Right ventricle myocardium superior (tissue), 1 donor: ENCODE measurements at regions not wholly inside any gene's neighbourhood (a gene's known extent, or its start where the extent isn't known, plus 50 kb on each side); places are given as distances from the start of the nearest gene placed in this dataset.
A peak's percentile ranks its signal among the peaks of the same experiment; 100 is the strongest.

Experiments used
- ATAC-seq: fragments of 200-7000 bp; cut with Tn5 transposase; one replicate; pipeline ENCODE4 v1.9.1; 2020; ENCODE audit warnings: mild to moderate bottlenecking; ENCODE audit not compliant: poor library complexity
- DNase-seq: peaks from one replicate; pipeline ENCODE4 v3.0.0-alpha.2; 2020
- intact Hi-C: fragments of 100-400 bp; cut with DNase I; formaldehyde crosslinking; loops from one replicate; pipeline ENCODE4 v1.11.2; 2022
- donor health status: DM: no; HTN: yes; CAD: no; lungs with severe emphysema.

DNA sequence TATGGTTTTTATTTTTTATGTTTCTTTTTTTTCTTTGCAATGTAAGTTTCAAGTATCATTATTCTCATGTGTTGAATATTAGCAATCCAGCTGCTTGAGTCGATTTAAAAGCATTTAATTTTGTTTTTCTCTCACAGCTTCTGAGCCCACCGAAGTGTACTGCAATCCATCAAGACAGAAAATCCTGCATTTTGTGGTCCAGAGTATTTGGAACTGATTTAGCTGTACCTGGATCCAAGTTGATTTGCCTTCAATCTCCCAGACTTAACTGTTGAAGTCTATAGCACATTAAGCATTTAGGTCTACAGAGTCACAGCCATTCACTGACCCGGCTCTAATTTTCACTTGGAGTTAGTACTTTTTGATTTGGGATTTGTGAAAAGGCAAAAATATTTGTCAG lies 622.9 kb upstream of the ADAMTS5 start:
- ATAC-seq (no peak), DNase-seq (no peak)
- intact Hi-C loops, result no loop called here

DNA sequence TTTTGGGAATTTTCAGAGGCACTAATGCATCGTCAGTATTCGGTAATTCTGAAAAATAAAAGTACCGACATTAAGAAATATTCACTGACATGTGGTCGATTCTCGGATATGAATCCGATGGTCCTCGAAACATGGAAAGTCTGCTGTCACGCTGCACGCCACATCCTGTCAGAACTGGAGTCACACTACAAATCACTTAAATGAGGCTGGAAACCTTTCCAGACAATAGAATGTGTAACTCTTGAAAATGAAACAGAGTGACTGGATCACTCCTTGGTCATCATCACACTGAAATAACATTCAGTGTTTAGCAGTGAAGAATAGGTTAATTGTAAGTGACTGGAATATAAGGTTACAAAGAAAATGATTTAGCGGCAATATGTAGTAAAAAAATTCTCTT lies 620.1 kb upstream of the ADAMTS5 start:
- no peak for ATAC-seq
- DNase-seq, result no peak
- intact Hi-C loops, result no loop called here

DNA sequence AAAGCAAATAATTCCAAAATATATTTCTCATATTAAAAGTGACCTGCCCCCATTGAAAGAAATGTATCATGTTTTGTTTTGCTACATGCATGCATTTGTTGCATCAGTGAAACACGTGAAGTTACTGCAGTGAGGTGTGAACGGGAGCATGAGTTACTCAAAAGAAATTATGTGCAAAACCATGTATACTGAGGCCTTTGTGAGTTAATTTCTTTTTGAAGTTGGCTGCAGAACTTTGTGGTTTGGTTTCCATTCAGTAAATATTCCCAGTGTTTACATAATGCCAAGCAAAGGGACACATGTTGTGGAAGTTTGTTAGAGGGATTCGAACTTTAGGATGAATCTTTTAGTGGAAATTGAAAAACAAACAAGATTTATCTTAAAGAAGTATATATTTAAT lies 619.4 kb upstream of the ADAMTS5 start:
- no peak for ATAC-seq
- no peak for DNase-seq
- intact Hi-C loops, result no loop called here

DNA sequence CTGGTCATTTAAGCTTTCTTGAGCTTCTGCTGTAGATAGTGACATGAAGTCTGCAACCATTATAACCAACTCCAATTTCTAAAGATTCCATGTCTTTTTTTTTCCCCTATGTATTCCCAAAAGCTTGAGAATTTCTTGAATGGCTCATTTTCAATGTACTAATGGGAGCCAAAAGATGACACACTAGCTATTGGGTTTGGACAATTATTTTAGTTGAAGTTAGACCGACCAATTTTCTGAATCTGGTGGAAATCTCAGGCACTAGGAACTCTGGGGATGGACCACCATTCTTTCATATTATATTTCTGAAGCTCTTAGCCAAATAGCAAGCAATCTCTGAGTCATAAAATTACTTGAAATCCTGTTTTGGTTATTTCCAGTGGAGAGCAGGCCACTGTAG lies 617.4 kb upstream of the ADAMTS5 start:
- intact Hi-C loops, result no loop called here
- ATAC-seq, result no peak
- DNase-seq, result no peak

DNA sequence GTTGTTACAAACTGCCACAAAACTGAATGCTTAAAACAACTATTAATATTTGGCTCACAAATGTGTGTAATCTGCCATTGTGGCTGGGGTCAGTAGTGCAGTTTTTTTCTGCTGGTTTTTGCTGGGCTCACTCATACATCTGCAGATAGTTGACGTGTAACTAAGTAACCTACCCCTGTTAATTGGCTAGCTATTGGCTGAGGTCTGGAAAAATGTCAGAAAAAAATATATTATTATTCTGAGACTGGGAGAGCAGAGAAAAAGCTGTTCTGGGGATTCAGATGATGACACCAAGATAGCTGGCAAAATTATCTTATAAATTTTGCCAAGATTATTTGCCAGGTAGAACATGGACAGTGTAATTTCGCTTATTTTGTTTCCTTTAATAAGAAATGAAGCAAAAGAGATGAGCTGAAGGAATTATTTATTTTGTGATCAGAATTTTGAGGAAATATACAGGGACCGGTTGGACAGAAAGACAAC lies 616.1 kb upstream of the ADAMTS5 start:
- intact Hi-C loops, result no loop called here
- DNase-seq (no peak), ATAC-seq (no peak)

DNA sequence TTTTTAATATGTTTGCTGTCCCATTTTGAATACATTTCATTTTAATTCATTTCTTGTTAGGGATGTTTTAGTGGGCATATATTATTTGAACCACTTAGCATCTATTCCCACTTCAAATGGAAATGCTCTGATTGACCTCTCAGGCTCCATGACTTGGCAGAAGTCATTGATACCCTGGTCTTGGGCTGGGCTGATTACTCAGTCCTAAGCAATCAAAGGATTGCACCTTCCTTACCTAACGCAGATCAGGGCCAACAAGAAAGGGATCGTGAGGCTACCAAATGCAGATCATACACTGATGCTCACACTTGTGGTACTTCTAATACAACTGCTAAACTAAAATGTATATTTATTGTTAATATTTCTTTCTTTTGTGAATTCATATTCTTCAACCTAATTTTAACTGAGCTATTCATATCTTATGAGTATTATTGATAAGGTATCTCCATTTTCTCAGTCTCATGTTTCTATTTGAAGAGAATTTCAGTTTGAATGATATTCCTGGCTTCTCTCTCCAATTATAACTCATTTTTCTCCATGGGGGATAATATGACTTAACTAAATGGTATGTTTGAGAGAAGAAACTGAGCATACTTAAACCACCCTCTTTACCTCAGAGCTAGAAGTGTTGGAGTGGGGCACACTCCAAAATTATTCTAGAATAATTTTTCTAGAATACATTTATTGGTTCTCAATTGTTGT lies 615.5 kb upstream of the ADAMTS5 start:
- DNase-seq (no peak), ATAC-seq (no peak)
- intact Hi-C loops, result no loop called here

DNA sequence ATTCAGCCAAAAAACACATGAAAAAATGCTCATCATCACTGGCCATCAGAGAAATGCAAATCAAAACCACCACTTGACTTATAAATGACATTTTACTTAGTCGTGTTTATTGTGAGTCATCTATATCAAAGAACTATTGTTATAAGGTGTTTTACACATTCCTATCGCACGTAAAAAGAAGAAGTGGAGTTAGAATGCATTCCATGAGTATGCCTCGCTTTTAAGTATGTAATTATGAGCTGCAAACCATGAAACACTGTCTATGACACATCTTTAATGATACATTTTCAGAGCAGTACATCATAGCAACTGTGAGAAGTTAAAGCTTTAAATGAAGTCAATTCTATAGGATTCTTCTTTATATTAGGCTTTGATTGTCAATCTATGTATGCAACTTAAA lies 614.3 kb upstream of the ADAMTS5 start:
- DNase-seq (no peak), ATAC-seq (no peak)
- intact Hi-C loops, result no loop called here

DNA sequence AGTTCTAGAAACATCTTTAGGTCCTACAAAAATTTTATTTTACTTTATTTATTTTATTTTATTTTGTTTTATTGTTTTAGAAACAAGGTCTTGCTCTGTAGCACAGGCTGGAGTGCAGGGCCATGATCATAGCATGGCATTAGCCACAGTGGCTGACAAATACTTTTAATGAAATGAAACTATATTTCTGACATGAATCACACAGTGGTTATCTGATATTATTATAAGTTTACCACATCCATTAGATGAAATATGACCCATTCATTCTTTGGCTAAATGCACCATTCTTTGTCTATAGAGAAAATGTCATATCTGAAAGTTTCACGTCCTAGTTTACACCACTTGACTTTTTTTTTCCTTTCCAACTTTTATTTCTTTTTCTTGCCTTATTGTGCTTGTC lies 613.4 kb upstream of the ADAMTS5 start:
- no peak for ATAC-seq
- intact Hi-C loops, result no loop called here
- DNase-seq, result no peak

DNA sequence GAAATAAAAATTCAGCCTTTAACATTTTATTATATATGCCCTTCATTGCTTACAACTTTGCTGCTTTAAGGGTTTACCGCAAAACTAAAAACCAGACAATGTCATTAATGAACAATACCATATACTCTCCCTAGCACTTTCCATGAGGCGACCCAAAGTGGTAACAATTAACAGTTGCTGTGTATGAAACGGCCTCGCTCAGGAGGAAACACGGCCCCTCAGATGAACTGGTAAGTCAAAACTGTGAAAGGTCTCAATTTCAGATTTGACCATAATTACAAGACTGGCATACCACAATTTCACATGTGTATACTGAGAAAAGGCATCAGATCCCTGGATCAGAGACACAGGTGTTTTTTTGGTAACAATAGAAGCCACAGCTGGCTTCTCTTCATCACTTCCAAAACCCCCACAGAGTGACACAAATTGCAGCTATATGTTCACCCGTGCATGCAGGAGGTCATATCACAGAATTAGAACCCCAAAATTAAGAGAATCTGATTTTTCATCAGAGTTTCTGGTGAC lies 611.9 kb upstream of the ADAMTS5 start:
- DNase-seq, result no peak
- ATAC-seq, result no peak
- intact Hi-C loops, result no loop called here

DNA sequence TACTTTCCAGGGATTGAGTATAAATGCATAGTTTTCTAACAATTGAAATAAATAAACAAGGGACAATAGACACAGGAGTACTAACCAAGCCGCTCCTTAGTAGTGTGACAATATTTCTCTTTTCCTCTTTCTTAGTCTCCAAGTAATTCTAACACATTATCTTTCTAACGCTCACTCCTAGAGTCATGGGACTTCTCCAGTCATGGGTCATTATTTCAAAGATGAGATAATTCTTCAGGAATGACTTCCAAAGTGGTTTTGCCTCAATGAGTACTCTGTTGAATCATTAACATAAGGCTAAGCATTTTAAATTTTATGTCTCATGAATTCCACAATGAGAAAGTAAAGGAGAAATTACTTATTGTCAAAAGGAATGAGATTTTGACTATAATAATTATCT lies 605.8 kb upstream of the ADAMTS5 start:
- no peak for ATAC-seq
- no peak for DNase-seq
- intact Hi-C loops, result no loop called here

DNA sequence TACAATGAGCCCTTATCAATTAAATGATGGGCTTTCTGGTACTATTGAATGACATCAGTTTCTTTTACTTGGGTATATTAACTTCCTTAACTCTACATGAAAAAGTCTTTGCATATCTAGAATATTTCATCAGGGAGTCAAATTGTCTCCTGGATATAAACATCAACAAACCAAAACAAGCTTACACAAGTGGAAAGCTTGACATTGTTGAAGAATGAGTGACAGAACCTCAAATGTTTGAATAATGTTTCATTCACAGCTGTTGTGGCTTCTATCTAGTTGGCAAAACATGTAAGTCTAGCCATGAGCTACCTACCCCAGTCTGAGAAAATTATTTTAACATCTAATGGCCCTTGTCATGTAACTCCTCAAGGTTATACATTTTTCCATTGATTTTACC lies 604.8 kb upstream of the ADAMTS5 start:
- DNase-seq (no peak), ATAC-seq (no peak)
- intact Hi-C loops, result no loop called here

DNA sequence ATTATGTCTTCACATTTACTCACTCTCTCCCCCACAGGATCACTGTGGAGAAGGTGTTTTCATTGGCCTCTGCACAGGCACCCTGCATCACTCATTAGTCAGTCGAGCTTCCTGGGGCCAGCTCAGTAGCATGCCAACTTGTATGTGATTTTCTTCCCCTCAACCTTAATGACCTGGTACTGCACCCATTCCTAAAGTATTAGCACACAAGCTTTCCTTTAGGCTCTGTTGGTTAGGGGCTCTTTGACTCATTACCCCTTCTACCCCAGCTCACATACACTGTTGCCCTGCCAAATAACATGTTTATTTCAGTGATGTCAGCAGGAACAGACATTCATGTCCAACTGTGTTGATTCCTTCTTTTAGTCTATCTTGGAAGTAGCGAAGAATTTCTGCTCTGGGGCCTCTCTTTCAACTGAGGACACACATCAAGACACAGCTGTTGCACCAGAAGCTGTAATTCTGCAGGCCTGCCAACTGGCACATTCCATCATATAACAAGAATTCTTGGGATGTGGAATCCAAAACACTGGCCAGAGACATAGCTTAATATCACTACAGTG lies 603.5 kb upstream of the ADAMTS5 start:
- ATAC-seq, result peak; percentile 96
- DNase-seq, result peak; percentile 79
- intact Hi-C loops, result no loop called here

DNA sequence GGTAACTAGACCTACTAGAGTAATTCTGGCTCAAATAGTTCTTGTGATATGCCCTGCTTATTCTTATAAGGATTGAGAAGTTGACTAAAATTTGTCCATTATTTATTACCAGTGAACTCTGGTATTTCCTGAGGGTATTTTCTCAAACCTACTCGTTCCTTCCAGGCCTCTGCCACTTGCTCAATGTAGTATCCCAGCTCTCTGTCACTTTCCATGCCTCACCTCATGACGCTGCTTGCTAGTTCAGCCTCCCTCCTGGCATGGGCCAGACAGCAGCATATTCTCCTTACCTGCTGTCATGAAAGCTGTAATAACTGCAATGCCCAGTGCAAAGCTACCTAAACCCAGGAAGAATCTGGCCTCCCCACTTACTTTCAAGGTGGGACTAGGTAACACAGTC lies 602.9 kb upstream of the ADAMTS5 start:
- peak; percentile 13 for ATAC-seq
- intact Hi-C loops, result loop anchor here (10.0 kb wide), 1 partner anchor 715 kb away; no protein-coding TSS in a partner anchor

DNA sequence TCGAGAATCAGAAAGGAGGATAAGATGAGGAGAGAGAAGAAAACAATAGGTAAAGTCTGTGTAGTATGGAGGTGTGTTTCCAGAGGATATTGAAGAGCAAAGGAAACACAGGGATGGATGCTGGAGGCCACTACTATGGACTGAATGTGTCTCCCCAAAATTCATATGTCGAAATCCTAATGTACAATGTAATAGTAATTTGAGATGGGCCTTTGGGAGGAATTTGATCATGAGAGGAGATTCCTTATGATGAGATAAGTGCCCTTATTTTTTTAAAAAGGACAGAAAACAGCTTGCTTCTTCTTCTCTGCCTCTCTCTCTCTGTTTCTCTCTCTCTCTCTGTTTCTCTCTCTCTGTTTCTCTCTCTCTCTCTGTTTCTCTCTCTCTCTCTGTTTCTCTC lies 602.2 kb upstream of the ADAMTS5 start:
- intact Hi-C loops, result loop anchor here (10.0 kb wide), 1 partner anchor 714 kb away; no protein-coding TSS in a partner anchor
- DNase-seq, result no peak
- no peak for ATAC-seq

More for the DNA sequence above, 602.9 kb upstream of the ADAMTS5 start:
- no peak for DNase-seq

DNA sequence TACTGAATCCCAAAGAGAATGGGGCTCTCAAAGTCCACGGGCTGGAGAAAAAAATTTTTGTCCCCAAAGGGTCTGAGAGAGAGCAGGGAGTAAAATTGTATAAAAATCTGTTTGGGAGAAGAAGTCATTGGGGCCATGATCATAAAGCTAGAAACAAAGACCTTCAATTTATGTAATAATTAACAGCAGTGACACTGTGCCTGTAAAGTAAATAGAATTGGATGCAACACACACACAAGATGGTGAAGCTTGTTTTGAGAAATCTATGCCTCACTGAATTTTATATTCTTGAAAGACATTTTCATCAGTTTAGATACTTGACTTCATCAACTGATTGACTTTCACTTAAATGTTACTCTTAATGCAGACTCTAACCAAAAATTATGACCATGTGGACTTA lies 600.5 kb upstream of the ADAMTS5 start:
- ATAC-seq (no peak), DNase-seq (no peak)
- intact Hi-C loops, result loop anchor here (10.0 kb wide), 1 partner anchor 713 kb away; no protein-coding TSS in a partner anchor

DNA sequence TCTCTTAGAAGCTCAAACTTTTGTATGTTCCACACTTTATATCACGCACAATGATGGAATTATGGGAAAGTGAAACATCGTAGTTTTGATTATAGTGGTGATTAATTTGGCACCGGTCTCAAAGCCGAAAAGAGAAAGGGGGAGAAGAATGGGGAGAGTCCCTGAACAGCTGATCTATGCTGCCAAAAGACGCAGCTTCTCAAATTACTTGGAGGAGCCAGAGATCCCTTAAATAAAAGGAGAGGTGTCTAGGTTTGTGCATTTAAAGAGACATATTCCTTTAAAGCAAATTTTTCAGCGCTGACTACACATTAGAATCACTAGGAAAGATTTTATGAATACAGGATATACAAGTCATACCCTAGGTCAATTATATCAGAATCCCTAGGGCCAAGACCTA lies 599.6 kb upstream of the ADAMTS5 start:
- ATAC-seq, result no peak
- no peak for DNase-seq
- intact Hi-C loops, result loop anchor here (10.0 kb wide), 1 partner anchor 712 kb away; no protein-coding TSS in a partner anchor

DNA sequence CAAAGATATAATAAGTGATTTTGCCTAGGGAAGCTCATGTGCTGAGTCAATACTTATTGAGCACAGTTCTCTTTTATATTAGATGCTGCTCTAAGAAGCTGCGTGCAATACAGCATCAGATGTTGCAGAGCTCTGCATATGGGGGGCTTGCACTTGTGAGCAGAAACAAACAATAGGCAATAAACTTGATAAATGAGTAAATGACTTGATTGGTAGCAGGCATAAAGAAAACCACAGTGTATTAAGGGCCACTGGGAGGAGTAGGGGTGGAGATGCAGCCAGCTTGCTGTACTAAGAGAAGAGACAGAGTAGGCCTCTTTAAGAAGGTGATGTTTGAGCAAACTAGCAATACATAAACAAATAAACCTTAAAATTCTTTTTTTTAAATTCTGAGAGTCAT lies 598.5 kb upstream of the ADAMTS5 start:
- no peak for ATAC-seq
- intact Hi-C loops, result loop anchor here (10.0 kb wide), 1 partner anchor 711 kb away; no protein-coding TSS in a partner anchor
- no peak for DNase-seq

DNA sequence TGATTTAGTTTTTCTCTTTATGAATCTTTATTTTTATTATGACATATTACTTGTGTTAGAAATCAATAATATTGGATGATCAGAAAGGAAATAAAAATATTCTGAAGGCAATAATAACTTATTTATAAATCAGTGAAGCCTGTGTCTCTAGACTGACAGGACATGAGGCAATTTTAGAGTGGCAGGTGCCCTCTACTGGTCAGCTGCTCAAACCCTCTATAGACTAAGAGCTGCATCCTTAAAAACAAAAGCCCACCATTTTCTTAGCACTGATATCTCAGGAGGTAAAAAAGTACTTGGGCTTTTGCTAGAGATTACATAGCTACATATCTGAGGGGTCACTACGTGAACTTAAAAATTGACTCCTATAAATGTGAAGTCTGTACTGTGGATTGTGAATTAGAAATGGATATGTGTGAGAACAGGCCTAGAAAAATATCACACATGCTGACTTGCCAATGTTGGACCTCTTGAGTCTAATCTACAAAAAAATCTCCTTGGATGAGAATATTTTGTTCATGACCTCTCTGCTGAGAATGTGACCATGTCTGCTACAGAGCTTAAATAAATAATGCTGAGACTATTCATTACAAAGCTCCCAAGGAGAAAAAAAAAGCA lies 597.9 kb upstream of the ADAMTS5 start:
- peak; percentile 87 for ATAC-seq
- DNase-seq, result peak; percentile 43
- intact Hi-C loops, result loop anchor here (5.0 to 10.0 kb wide), 2 partner anchors 192 to 710 kb away; no protein-coding TSS in a partner anchor

DNA sequence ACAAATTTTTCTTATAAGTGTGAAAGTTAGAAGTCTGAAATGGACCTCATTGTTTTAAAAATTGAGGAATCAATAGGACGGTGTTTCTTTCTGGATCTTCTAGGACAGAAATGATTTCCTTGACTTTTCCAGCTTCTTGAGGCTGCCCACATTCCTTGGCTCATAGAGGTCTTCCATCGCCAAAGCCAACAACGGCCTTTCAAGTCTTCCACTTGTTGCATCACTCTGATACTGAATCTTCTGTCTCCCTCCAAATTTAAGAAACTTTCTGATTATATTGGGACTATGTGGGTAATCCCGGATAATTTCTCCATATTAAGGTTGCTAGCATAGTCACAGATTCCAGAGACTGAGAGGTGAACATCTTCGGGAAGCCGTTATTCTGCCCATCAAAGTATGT lies 595.4 kb upstream of the ADAMTS5 start:
- no peak for DNase-seq
- intact Hi-C loops, result loop anchor here (5.0 to 10.0 kb wide), 2 partner anchors 190 to 708 kb away; no protein-coding TSS in a partner anchor
- ATAC-seq, result no peak
